AG09309 (cell line): ENCODE measurements at regions not wholly inside any gene's neighbourhood (a gene's known extent, or its start where the extent isn't known, plus 50 kb on each side); places are given as distances from the start of the nearest gene placed in this dataset.

Experiments used
- DNase-seq: peaks from one replicate; pipeline ENCODE4 v3.0.0-alpha.2; 2010; ENCODE audit warnings: low read depth
- H3K4me3 ChIP-seq: 2 replicates; pipeline ENCODE4 v1.5.1; 2011; ENCODE audit warnings: mild to moderate bottlenecking, low read depth, low read length, moderate library complexity; ENCODE audit not compliant: control insufficient read depth
- CTCF ChIP-seq: IDR thresholded peaks from 2 replicates; pipeline ENCODE4 v1.5.1; 2011; ENCODE audit warnings: mild to moderate bottlenecking, low read depth, low read length, inconsistent platforms; ENCODE audit not compliant: insufficient read depth, control insufficient read depth; ENCODE audit errors: missing control alignments

GRCh38 chr10:6305401-6306321 lies 102.9 kb downstream of the PFKFB3 start:
- H3K4me3 ChIP-seq: no peak overlapping the region
- no peak for DNase-seq
- TF ChIP-seq CTCF: no peak

GRCh38 chr10:6306917-6307316 lies 104.2 kb downstream of the PFKFB3 start:
- TF ChIP-seq CTCF: no peak

GRCh38 chr10:6309816-6310215 lies 107.1 kb downstream of the PFKFB3 start:
- TF ChIP-seq CTCF: no peak
- DNase-seq: no peak
- H3K4me3 ChIP-seq: no peak overlapping the region

More at GRCh38 chr10:6306917-6307316, 104.2 kb downstream of the PFKFB3 start:
- DNase-seq: no peak
- no peak overlapping the region for H3K4me3 ChIP-seq

- DNase-seq: no peak
These were observed 108.2 kb downstream of the PFKFB3 start for GRCh38 chr10:6310977-6311376.

GRCh38 chr10:6311700-6312330 lies 109.1 kb downstream of the PFKFB3 start:
- no peak for DNase-seq
- no peak overlapping the region for H3K4me3 ChIP-seq
- no peak for TF ChIP-seq CTCF

More at GRCh38 chr10:6310977-6311376, 108.2 kb downstream of the PFKFB3 start:
- H3K4me3 ChIP-seq: no peak overlapping the region
- no peak for TF ChIP-seq CTCF

GRCh38 chr10:6312636-6313035 lies 109.9 kb downstream of the PFKFB3 start:
- no peak overlapping the region for H3K4me3 ChIP-seq
- DNase-seq: no peak
- no peak for TF ChIP-seq CTCF
